ENCODE measurements at regions not wholly inside any gene's neighbourhood (a gene's known extent, or its start where the extent isn't known, plus 50 kb on each side); places are given as distances from the start of the nearest gene placed in this dataset.

DNA sequence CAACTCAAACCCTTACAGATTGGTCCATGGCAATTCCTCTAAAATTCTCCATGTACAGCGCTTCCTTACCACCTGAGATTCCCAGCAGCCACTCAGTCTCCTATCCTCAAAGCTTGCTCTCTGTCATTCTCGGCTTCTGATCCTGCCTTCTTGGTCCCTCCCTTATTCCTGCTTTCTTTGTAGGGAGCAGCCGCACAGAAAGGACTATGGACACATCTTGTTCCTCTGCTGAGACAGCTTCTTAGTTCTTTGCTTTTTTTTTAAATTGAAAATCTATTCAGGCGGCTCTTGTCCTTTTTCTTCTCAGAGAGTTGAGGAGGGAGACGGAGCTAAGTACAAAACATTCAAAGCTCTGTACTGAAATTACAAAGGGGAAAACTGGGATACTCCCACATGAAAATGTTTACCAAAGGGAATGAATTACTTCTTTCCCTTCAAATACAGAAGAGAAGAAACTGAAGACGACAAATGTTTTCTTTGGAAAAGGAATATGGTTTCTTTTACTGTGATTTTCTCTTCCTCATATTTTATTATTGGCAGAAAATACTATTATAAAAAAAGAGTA is 285.1 kb downstream of the IL20RB start:
- BruUV-seq (replicated peaks) = no TSS peak
- H3K4me1 ChIP-seq (ENCODE audit: insufficient read depth, low read length, poor library complexity, severe bottlenecking) = no peaks in the 10 kb centered on the region
- TF ChIP-seq, protein P1, sequence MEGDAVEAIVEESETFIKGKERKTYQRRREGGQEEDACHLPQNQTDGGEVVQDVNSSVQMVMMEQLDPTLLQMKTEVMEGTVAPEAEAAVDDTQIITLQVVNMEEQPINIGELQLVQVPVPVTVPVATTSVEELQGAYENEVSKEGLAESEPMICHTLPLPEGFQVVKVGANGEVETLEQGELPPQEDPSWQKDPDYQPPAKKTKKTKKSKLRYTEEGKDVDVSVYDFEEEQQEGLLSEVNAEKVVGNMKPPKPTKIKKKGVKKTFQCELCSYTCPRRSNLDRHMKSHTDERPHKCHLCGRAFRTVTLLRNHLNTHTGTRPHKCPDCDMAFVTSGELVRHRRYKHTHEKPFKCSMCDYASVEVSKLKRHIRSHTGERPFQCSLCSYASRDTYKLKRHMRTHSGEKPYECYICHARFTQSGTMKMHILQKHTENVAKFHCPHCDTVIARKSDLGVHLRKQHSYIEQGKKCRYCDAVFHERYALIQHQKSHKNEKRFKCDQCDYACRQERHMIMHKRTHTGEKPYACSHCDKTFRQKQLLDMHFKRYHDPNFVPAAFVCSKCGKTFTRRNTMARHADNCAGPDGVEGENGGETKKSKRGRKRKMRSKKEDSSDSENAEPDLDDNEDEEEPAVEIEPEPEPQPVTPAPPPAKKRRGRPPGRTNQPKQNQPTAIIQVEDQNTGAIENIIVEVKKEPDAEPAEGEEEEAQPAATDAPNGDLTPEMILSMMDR (conservative IDR thresholded peaks at IDR 0.05; ENCODE audit: low read length) = no peak
- TF ChIP-seq EZH2phosphoT487 (IDR thresholded peaks at IDR 0.05; ENCODE audit: borderline replicate concordance, low read depth, low read length) = no peak
- no peaks in the 10 kb centered on the region for H3K9me2 ChIP-seq (ENCODE audit: insufficient read depth, low read length)
- no peaks in the 10 kb centered on the region for H3K36me3 ChIP-seq (ENCODE audit: insufficient read depth, low read length)
- H2AFZ ChIP-seq (ENCODE audit: low read length) = no peak overlapping the region
- no peaks in the 10 kb centered on the region for H3K79me2 ChIP-seq (ENCODE audit: insufficient read depth, low read depth, low read length)
- DNase-seq (ENCODE audit: low spot score) = no peak
- ChIA-PET POLR2A (no interaction called here), CTCF (ENCODE audit: unreplicated experiment) (no interaction called here)
- H3K4me2 ChIP-seq (ENCODE audit: low read length) = no peak overlapping the region
- no peak overlapping the region for H3K27ac ChIP-seq (ENCODE audit: low read depth, low read length, poor library complexity, severe bottlenecking)
- H4K20me1 ChIP-seq (ENCODE audit: insufficient read depth, low read length) = no peaks in the 10 kb centered on the region
- intact Hi-C loops (cut with micrococcal nuclease; ENCODE audit: unreplicated experiment) = no loop called here
- H3K4me3 ChIP-seq (ENCODE audit: low read depth, low read length, poor library complexity, severe bottlenecking) = no peak overlapping the region
- H3K9me3 ChIP-seq (ENCODE audit: low read length) = no peaks in the 10 kb centered on the region

DNA sequence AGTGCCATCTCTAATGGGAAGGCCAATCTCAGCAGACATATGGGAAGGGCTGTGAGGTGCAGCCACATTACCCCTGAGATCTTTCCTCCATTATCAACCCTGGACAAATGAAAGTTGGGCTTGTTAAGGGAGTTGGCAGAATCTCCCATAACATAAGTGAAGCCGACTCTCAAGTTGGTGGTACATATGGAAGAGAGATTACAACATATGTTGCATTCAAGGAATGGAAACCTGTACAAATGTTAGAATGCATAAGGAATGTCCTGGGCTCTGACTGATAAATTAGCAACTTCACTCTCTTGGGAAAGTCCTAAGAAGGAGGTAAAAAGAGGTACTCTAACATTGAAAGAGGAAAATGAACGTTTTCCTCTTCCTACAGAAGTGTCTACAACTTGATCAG is 288.7 kb downstream of the IL20RB start:
- ChIA-PET POLR2A (no interaction called here), CTCF (ENCODE audit: unreplicated experiment) (no interaction called here)
- Histone ChIP-seq H3K4me3 (ENCODE audit: low read depth, low read length, poor library complexity, severe bottlenecking) (no peak overlapping the region), H3K4me1 (ENCODE audit: insufficient read depth, low read length, poor library complexity, severe bottlenecking) (no peaks in the 10 kb centered on the region), H4K20me1 (ENCODE audit: insufficient read depth, low read length) (no peaks in the 10 kb centered on the region), H3K9me3 (ENCODE audit: low read length) (no peaks in the 10 kb centered on the region), H3K9me2 (ENCODE audit: insufficient read depth, low read length) (no peaks in the 10 kb centered on the region), H3K4me2 (ENCODE audit: low read length) (no peak overlapping the region), H3K79me2 (ENCODE audit: insufficient read depth, low read depth, low read length) (no peaks in the 10 kb centered on the region), H3K27ac (ENCODE audit: low read depth, low read length, poor library complexity, severe bottlenecking) (no peak overlapping the region), H2AFZ (ENCODE audit: low read length) (no peak overlapping the region), H3K36me3 (ENCODE audit: insufficient read depth, low read length) (no peaks in the 10 kb centered on the region)
- no peak for DNase-seq (ENCODE audit: low spot score)
- BruUV-seq (replicated peaks) = no TSS peak
- TF ChIP-seq EZH2phosphoT487 (IDR thresholded peaks at IDR 0.05; ENCODE audit: borderline replicate concordance, low read depth, low read length) = no peak
- TF ChIP-seq, protein P1 (conservative IDR thresholded peaks at IDR 0.05; ENCODE audit: low read length) = no peak
- intact Hi-C loops (cut with micrococcal nuclease; ENCODE audit: unreplicated experiment) = no loop called here

DNA sequence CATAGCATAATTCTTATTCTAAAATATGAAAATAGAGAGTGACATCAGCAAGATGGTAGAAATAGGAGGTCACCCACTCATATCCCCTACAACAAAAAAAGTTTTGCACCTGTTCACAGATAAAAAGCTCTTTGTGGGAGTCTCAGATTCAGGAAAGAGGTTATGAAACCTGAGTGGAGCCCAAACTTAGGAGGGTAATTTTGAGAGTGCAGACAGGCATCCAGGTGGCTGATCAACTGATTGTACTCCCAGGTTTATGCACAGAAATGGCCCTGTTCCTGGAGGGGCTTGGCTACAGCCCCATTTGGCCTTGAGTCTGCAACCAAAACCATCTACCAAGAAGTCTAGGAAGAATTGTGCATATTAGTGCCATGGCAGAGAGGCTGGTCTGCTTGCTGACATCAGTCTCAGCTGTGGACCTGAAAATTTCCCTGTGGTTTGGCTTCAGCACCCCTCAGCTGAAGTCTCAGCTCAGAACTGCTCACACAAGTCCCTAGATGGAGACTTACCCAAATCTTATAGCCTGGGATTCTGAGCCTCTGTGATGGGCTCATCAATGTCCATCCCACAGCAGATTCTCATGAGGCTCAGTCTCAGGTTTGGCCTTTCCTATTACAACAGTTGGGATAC is 291.6 kb downstream of the IL20RB start:
- BruUV-seq (replicated peaks) = no TSS peak
- Histone ChIP-seq H3K9me2 (ENCODE audit: insufficient read depth, low read length) (no peaks in the 10 kb centered on the region), H3K36me3 (ENCODE audit: insufficient read depth, low read length) (no peaks in the 10 kb centered on the region), H4K20me1 (ENCODE audit: insufficient read depth, low read length) (no peaks in the 10 kb centered on the region), H3K4me2 (ENCODE audit: low read length) (peak overlapping the region; percentile 13; the same call in 1 of the 2 replicates), H3K27ac (ENCODE audit: low read depth, low read length, poor library complexity, severe bottlenecking) (no peak overlapping the region), H3K4me1 (ENCODE audit: insufficient read depth, low read length, poor library complexity, severe bottlenecking) (no peaks in the 10 kb centered on the region), H3K79me2 (ENCODE audit: insufficient read depth, low read depth, low read length) (no peaks in the 10 kb centered on the region), H3K4me3 (ENCODE audit: low read depth, low read length, poor library complexity, severe bottlenecking) (no peak overlapping the region), H2AFZ (ENCODE audit: low read length) (no peak overlapping the region), H3K9me3 (ENCODE audit: low read length) (no peaks in the 10 kb centered on the region)
- ChIA-PET CTCF (ENCODE audit: unreplicated experiment) (no interaction called here), POLR2A (no interaction called here)
- DNase-seq (ENCODE audit: low spot score) = no peak
- intact Hi-C loops (cut with micrococcal nuclease; ENCODE audit: unreplicated experiment) = no loop called here
- TF ChIP-seq, protein P1 (conservative IDR thresholded peaks at IDR 0.05; ENCODE audit: low read length) = no peak
- no peak for TF ChIP-seq EZH2phosphoT487 (IDR thresholded peaks at IDR 0.05; ENCODE audit: borderline replicate concordance, low read depth, low read length)
